ENCODE measurements at regions not wholly inside any gene's neighbourhood (a gene's known extent, or its start where the extent isn't known, plus 50 kb on each side); places are given as distances from the start of the nearest gene placed in this dataset.

DNA sequence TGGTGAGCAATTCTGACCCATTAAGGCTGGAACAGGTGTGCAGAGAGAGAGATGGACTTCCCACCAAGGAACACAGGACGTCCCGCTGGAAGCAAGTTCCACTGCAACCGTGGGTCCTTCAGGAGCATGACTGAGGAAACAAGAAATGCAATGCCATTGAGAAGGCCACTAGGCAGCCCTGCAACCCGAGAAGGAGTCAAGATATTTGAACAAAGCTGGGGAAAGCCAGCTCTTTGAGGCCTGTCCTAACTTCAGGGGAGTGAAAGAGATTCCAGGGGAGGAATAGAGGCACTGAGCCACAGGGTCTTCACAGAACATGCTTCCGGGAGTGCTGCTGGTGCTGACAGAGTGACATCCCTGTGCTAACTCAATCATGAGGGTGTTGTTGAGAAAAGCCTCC, 153.8 kb upstream of the ZNF236 start:
- no peak for TF ChIP-seq CTCF (IDR thresholded peaks at IDR 0.05)
- TF ChIP-seq POLR2AphosphoS5 (IDR thresholded peaks at IDR 0.05; ENCODE audit: low read depth, low read length) = no peak
